ENCODE measurements at regions not wholly inside any gene's neighbourhood (a gene's known extent, or its start where the extent isn't known, plus 50 kb on each side); places are given as distances from the start of the nearest gene placed in this dataset.

GRCh38 chr2:234674781-234675201 is 177.9 kb upstream of the ARL4C start:
- no peaks in the 10 kb centered on the region for H3K79me2 ChIP-seq (ENCODE audit: control insufficient read depth in 1 of 2, insufficient read depth in 2 of 2, low read length in 2 of 2)
- H3K36me3 ChIP-seq (ENCODE audit: control insufficient read depth in 2 of 4, insufficient read depth in 4 of 4, low read length in 3 of 4): peaks cover 0 to 6% (median 0%) of the 10 kb centered on the region in 4 experiments; a peak in 2 of 8 replicates
- H4K20me1 ChIP-seq (replicated peaks in 1 of 2; ENCODE audit: control insufficient read depth in 1 of 2, insufficient read depth in 2 of 2, low read length in 2 of 2): no peaks in the 10 kb centered on the region
- H3K79me1 ChIP-seq (ENCODE audit: low read depth, low read length): no peaks in the 10 kb centered on the region
- no peak overlapping the region for H4K8ac ChIP-seq (ENCODE audit: extremely low read depth, insufficient read depth, low read length)
- H3K4me3 ChIP-seq (ENCODE audit: extremely low read depth in 1 of 4, insufficient read depth in 2 of 4, low read depth in 3 of 4, low read length in 4 of 4): no peak overlapping the region
- H2BK20ac ChIP-seq (ENCODE audit: low read length): peak overlapping the region; percentile 82
- H3K4ac ChIP-seq (replicated peaks; ENCODE audit: insufficient read length, low read depth, low read length): no peak overlapping the region
- WGBS, 2 experiments (ENCODE audit: extremely low coverage in 1 of 2, insufficient coverage in 1 of 2, insufficient read length in 1 of 2, insufficient replicate concordance in 2 of 2, low coverage in 1 of 2, low lambda C conversion rate in 2 of 2, missing lambda C conversion rate in 1 of 2): 98% methylated on average over 3 of the region's 3 CpGs; no CpG with 5 or more reads in 1 of the 2 experiments
- peak overlapping the region; percentile 50 for H4K91ac ChIP-seq (replicated peaks; ENCODE audit: insufficient read length, low read length)
- peaks cover 12 to 14% of the 10 kb centered on the region in 2 experiments for H3K9me3 ChIP-seq (ENCODE audit: insufficient read depth in 2 of 2, low read depth in 1 of 2, low read length in 1 of 2)
- H2AFZ ChIP-seq (ENCODE audit: low read length): no peak overlapping the region
- no peak overlapping the region; the same call in 1 of the 2 replicates for H2AK5ac ChIP-seq (ENCODE audit: low read depth, low read length)
- H2BK120ac ChIP-seq (replicated peaks; ENCODE audit: low read depth, low read length): peak overlapping the region; percentile 25
- no peak overlapping the region for H4K5ac ChIP-seq (ENCODE audit: insufficient read length, low read depth, low read length)
- peak overlapping the region; percentile 65 for H2BK12ac ChIP-seq (ENCODE audit: low read depth, low read length)
- H2BK15ac ChIP-seq (ENCODE audit: low read length): no peak overlapping the region
- no peak for FAIRE-seq
- POLR2A ChIA-PET (ENCODE audit: partially characterized antibody): interaction anchor here (1.1 kb wide), 1 partner anchor 9 kb away, joined by 3 read pairs; no protein-coding TSS in a partner anchor
- H3K27me3 ChIP-seq (replicated peaks in 1 of 4; ENCODE audit: control insufficient read depth in 3 of 4, extremely low read depth in 1 of 4, insufficient read depth in 3 of 4, low read length in 3 of 4): no peaks in the 10 kb centered on the region
- CTCF ChIA-PET (ENCODE audit: partially characterized antibody): interaction anchor here (0.7 to 1.4 kb wide), 5 partner anchors 13 to 71 kb away, joined by 3 to 4 read pairs (median 3); no protein-coding TSS in a partner anchor
- no peak overlapping the region for H3K18ac ChIP-seq (ENCODE audit: extremely low read depth, low read length)
- no peak overlapping the region for H3K27ac ChIP-seq (ENCODE audit: low read depth, low read length)
- no peak overlapping the region; the same call in 1 of the 2 replicates for H2BK5ac ChIP-seq (ENCODE audit: low read depth, low read length)
- no peak for DNase-seq (ENCODE audit: low read depth in 1 of 2, low spot score in 2 of 2)
- H3K56ac ChIP-seq (replicated peaks; ENCODE audit: insufficient read length, low read depth, low read length): no peak overlapping the region
- H3K4me1 ChIP-seq (replicated peaks in 1 of 4; ENCODE audit: control insufficient read depth in 3 of 4, insufficient read depth in 4 of 4, low read length in 3 of 4): peaks cover 7 to 25% (median 17%) of the 10 kb centered on the region in 4 experiments
- no peaks in the 10 kb centered on the region for H3K23me2 ChIP-seq (ENCODE audit: low read depth, low read length)
- H3K9ac ChIP-seq (replicated peaks in 1 of 4; ENCODE audit: extremely low read depth in 1 of 4, low read depth in 3 of 4, low read length in 3 of 4): no peak overlapping the region
- no peak overlapping the region for H3K14ac ChIP-seq (ENCODE audit: insufficient read length)
- H3K23ac ChIP-seq (ENCODE audit: insufficient read length): no peak overlapping the region
- no peak overlapping the region for H3K4me2 ChIP-seq (ENCODE audit: insufficient read depth in 1 of 2, low read depth in 2 of 2, low read length in 2 of 2)
- TF ChIP-seq SAP30 (IDR thresholded peaks at IDR 0.05; ENCODE audit: insufficient read depth, insufficient replicate concordance, low read length): no peak
- TF ChIP-seq SP4 (IDR thresholded peaks at IDR 0.05; ENCODE audit: low read length): no peak
- TF ChIP-seq TEAD4 (IDR thresholded peaks at IDR 0.05; ENCODE audit: low read depth, low read length): no peak
- TF ChIP-seq NRF1 (IDR thresholded peaks at IDR 0.05; ENCODE audit: low read depth, low read length): no peak
- no peak for TF ChIP-seq ASH2L (IDR thresholded peaks at IDR 0.05; ENCODE audit: low read length)
- no peak for TF ChIP-seq JUN (IDR thresholded peaks at IDR 0.05; ENCODE audit: low read depth, low read length)
- no peak for TF ChIP-seq BACH1 (IDR thresholded peaks at IDR 0.05; ENCODE audit: low read length)
- TF ChIP-seq, protein P1, sequence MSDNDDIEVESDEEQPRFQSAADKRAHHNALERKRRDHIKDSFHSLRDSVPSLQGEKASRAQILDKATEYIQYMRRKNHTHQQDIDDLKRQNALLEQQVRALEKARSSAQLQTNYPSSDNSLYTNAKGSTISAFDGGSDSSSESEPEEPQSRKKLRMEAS (IDR thresholded peaks at IDR 0.05): no peak
- no peak for TF ChIP-seq ZNF274 (IDR thresholded peaks at IDR 0.05; ENCODE audit: borderline replicate concordance, extremely low read depth, low read length)
- TF ChIP-seq RAD21 (IDR thresholded peaks at IDR 0.05 in 1 of 2, conservative IDR thresholded peaks at IDR 0.05 in 1 of 2; ENCODE audit: low read depth in 2 of 2, low read length in 2 of 2): no peak
- TF ChIP-seq, protein P2, sequence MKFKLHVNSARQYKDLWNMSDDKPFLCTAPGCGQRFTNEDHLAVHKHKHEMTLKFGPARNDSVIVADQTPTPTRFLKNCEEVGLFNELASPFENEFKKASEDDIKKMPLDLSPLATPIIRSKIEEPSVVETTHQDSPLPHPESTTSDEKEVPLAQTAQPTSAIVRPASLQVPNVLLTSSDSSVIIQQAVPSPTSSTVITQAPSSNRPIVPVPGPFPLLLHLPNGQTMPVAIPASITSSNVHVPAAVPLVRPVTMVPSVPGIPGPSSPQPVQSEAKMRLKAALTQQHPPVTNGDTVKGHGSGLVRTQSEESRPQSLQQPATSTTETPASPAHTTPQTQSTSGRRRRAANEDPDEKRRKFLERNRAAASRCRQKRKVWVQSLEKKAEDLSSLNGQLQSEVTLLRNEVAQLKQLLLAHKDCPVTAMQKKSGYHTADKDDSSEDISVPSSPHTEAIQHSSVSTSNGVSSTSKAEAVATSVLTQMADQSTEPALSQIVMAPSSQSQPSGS (IDR thresholded peaks at IDR 0.05; ENCODE audit: low read length): no peak
- TF ChIP-seq FOSL1 (IDR thresholded peaks at IDR 0.05; ENCODE audit: insufficient read depth, low read depth, low read length): no peak
